H9 (cell line): ENCODE measurements at regions not wholly inside any gene's neighbourhood (a gene's known extent, or its start where the extent isn't known, plus 50 kb on each side); places are given as distances from the start of the nearest gene placed in this dataset.

Experiments used
- DNase-seq: peaks from one replicate; pipeline ENCODE4 v3.0.0-alpha.2; 2017
- H2AFZ ChIP-seq: one replicate; pipeline ENCODE4 v1.6.1; 2013; ENCODE audit warnings: mild to moderate bottlenecking, low read length, control low read depth, moderate library complexity
- H2AK5ac ChIP-seq: 2 replicates; pipeline ENCODE4 v1.6.1; 2013; ENCODE audit warnings: low read length, control low read depth, mixed read lengths; ENCODE audit not compliant: insufficient read length
- H2BK120ac ChIP-seq: one replicate; pipeline ENCODE4 v1.6.1; 2013; ENCODE audit warnings: low read depth, mild to moderate bottlenecking, low read length, control low read depth, inconsistent platforms; ENCODE audit not compliant: poor library complexity, severe bottlenecking
- H2BK12ac ChIP-seq: 2 replicates; pipeline ENCODE4 v1.6.1; 2013; ENCODE audit warnings: low read length, control low read depth, mixed read lengths, low read depth; ENCODE audit not compliant: insufficient read length
- H2BK15ac ChIP-seq: 2 replicates; pipeline ENCODE4 v1.6.1; 2013; ENCODE audit warnings: low read depth, low read length, control low read depth
- H2BK20ac ChIP-seq: one replicate; pipeline ENCODE4 v1.6.1; 2013; ENCODE audit warnings: low read depth, mild to moderate bottlenecking, low read length, control low read depth, inconsistent platforms; ENCODE audit not compliant: poor library complexity, severe bottlenecking
- H2BK5ac ChIP-seq: 2 replicates; pipeline ENCODE4 v1.6.1; 2013; ENCODE audit warnings: low read length, control low read depth, mixed read lengths; ENCODE audit not compliant: insufficient read length
- H3K14ac ChIP-seq: 2 replicates; pipeline ENCODE4 v1.6.1; 2013; ENCODE audit warnings: low read length, control low read depth; ENCODE audit not compliant: insufficient read depth
- H3K18ac ChIP-seq: 2 replicates; pipeline ENCODE4 v1.6.1; 2013; ENCODE audit warnings: low read depth, mild to moderate bottlenecking, mixed read lengths, low read length, control low read depth; ENCODE audit not compliant: insufficient read length
- H3K23ac ChIP-seq: 2 replicates; pipeline ENCODE4 v1.6.1; 2013; ENCODE audit warnings: low read length, control low read depth, mixed read lengths, low read depth; ENCODE audit not compliant: insufficient read length
- H3K23me2 ChIP-seq: 2 replicates; pipeline ENCODE4 v1.6.1; 2013; ENCODE audit warnings: low read depth, mild to moderate bottlenecking, mixed read lengths, low read length, control low read depth; ENCODE audit not compliant: insufficient read length, poor library complexity, severe bottlenecking
- H3K27ac ChIP-seq: 2 replicates; pipeline ENCODE4 v1.5.1; 2013; ENCODE audit warnings: low read length, control low read depth, mixed read lengths, low read depth; ENCODE audit not compliant: insufficient read length
- H3K27me3 ChIP-seq: 2 replicates; pipeline ENCODE4 v1.6.1; 2013; ENCODE audit warnings: low read length, control low read depth, inconsistent platforms; ENCODE audit not compliant: insufficient read depth
- H3K4ac ChIP-seq: 2 replicates; pipeline ENCODE4 v1.6.1; 2013; ENCODE audit warnings: low read depth, mild to moderate bottlenecking, control low read depth, inconsistent platforms, low read length, moderate library complexity
- H3K4me1 ChIP-seq: 2 replicates; pipeline ENCODE4 v1.6.1; 2013; ENCODE audit warnings: low read length, control low read depth, inconsistent platforms; ENCODE audit not compliant: insufficient read depth
- H3K4me2 ChIP-seq: 2 replicates; pipeline ENCODE4 v1.6.1; 2013; ENCODE audit warnings: low read length, control low read depth, mixed read lengths; ENCODE audit not compliant: insufficient read length, insufficient read depth
- H3K56ac ChIP-seq: 2 replicates; pipeline ENCODE4 v1.6.1; 2013; ENCODE audit warnings: low read depth, mild to moderate bottlenecking, mixed read lengths, low read length, control low read depth; ENCODE audit not compliant: insufficient read length
- H3K79me1 ChIP-seq: 2 replicates; pipeline ENCODE4 v1.6.1; 2013; ENCODE audit warnings: low read depth, mild to moderate bottlenecking, moderate library complexity, low read length, control low read depth, inconsistent platforms; ENCODE audit not compliant: insufficient read depth, poor library complexity, severe bottlenecking
- H3K79me2 ChIP-seq: 2 replicates; pipeline ENCODE4 v1.6.1; 2013; ENCODE audit warnings: low read length, control low read depth, inconsistent platforms; ENCODE audit not compliant: insufficient read depth
- H3K9ac ChIP-seq: 2 replicates; pipeline ENCODE4 v1.6.1; 2013; ENCODE audit warnings: low read length, control low read depth, mixed read lengths; ENCODE audit not compliant: insufficient read length; ENCODE audit errors: extremely low read depth
- H3K9me3 ChIP-seq: one replicate; pipeline ENCODE4 v1.6.1; 2013; ENCODE audit warnings: low read depth, low read length, inconsistent platforms; ENCODE audit not compliant: control insufficient read depth
- H3T11ph ChIP-seq: one replicate; pipeline ENCODE4 v1.6.1; 2013; ENCODE audit warnings: mild to moderate bottlenecking, low read length, control low read depth, inconsistent platforms
- H4K20me1 ChIP-seq: one replicate; pipeline ENCODE4 v1.6.1; 2013; ENCODE audit not compliant: control insufficient read depth, insufficient read length, insufficient read depth
- H4K5ac ChIP-seq: 2 replicates; pipeline ENCODE4 v1.6.1; 2013; ENCODE audit warnings: low read depth, mild to moderate bottlenecking, mixed read lengths, low read length, control low read depth; ENCODE audit not compliant: insufficient read length
- H4K8ac ChIP-seq: replicated peaks from 2 replicates; pipeline ENCODE4 v1.6.1; 2013; ENCODE audit warnings: low read length, control low read depth, mixed read lengths, low read depth; ENCODE audit not compliant: insufficient read length
- H4K91ac ChIP-seq: 2 replicates; pipeline ENCODE4 v1.6.1; 2013; ENCODE audit warnings: low read depth, mild to moderate bottlenecking, moderate library complexity, mixed read lengths, low read length, control low read depth; ENCODE audit not compliant: insufficient read length
- H3K27ac Mint-ChIP-seq, 3 experiments: 2 replicates in 2 of 3; 3 replicates in 1 of 3; pipeline ENCODE4 v1.8.0; 2020 to 2021; ENCODE audit warnings: mixed read lengths in 3 of 3, mild to moderate bottlenecking in 1 of 3, moderate library complexity in 1 of 3
- H3K27me3 Mint-ChIP-seq: 2 replicates; pipeline ENCODE4 v1.8.0; 2021; ENCODE audit warnings: low read depth, mild to moderate bottlenecking, moderate library complexity, mixed read lengths
- H3K36me3 Mint-ChIP-seq, 3 experiments: 2 replicates in 2 of 3; 3 replicates in 1 of 3; pipeline ENCODE4 v1.8.0; 2020 to 2021; ENCODE audit warnings: low read depth in 3 of 3, mixed read lengths in 3 of 3; ENCODE audit not compliant: insufficient read depth in 1 of 3
- H3K4me1 Mint-ChIP-seq, 2 experiments: 2 replicates each; pipeline ENCODE4 v1.8.0; 2020; ENCODE audit warnings: mixed read lengths in 2 of 2
- H3K4me3 Mint-ChIP-seq, 2 experiments: 2 replicates in 1 of 2; 3 replicates in 1 of 2; pipeline ENCODE4 v1.8.0; 2020 to 2021; ENCODE audit warnings: mild to moderate bottlenecking in 2 of 2, mixed read lengths in 2 of 2, moderate library complexity in 1 of 2
- H3K9me3 Mint-ChIP-seq, 2 experiments: 2 replicates in 1 of 2; 3 replicates in 1 of 2; pipeline ENCODE4 v1.8.0; 2020; ENCODE audit warnings: mild to moderate bottlenecking in 2 of 2, mixed read lengths in 2 of 2, moderate library complexity in 1 of 2
- WGBS: extraction: QIAGEN DNeasy Blood & Tissue Kit; methylation state at CpG from one replicate; pipeline ENCODE4 v1.1.7; 2013; ENCODE audit warnings: missing lambda C conversion rate, low lambda C conversion rate, mixed read lengths; ENCODE audit not compliant: insufficient read length; ENCODE audit errors: extremely low coverage; 5-methylcytosine and 5-hydroxymethylcytosine counted together
- TF ChIP-seq, protein P1 (sequence below): fragments of 200-600 bp; sonication (generic); conservative IDR thresholded peaks from 3 replicates; pipeline ENCODE4 v1.8.0; 2021; ENCODE audit warnings: antibody characterized with exemption, mild to moderate bottlenecking

DNA sequence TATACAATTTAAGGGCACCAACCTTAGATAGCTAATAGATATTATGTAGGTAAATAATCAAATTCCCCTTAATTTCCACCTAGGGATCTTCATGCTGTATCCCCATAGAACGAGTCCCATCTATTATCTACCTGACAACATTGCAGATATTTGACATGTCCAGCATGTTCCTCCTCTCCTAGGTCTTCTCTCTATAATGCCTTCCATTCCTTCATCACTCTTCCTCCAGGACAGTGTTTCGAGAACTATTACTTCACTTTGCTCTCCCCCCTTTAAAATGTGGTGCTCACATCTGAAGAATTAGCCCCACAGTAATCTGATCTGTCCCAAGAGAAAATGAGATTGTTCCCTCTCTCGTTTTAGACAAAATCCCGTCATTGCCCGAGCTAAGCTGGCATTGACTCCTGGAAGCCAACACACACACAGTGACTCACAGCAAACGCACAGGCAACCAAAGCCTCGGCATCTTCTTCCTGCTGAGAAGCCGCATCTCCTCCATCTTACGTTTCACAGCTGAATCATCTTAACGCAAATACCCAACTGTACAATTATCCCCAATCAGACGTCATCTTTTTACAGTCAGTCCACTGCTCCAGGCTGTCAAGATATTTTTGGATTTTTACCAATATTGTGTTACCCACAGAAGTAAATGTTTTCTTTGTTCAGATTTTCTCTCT is 162.9 kb upstream of the AGAP1 start:
- H3K79me1 ChIP-seq = no peaks in the 10 kb centered on the region
- H2AK5ac ChIP-seq = no peak overlapping the region
- TF ChIP-seq, protein P1, sequence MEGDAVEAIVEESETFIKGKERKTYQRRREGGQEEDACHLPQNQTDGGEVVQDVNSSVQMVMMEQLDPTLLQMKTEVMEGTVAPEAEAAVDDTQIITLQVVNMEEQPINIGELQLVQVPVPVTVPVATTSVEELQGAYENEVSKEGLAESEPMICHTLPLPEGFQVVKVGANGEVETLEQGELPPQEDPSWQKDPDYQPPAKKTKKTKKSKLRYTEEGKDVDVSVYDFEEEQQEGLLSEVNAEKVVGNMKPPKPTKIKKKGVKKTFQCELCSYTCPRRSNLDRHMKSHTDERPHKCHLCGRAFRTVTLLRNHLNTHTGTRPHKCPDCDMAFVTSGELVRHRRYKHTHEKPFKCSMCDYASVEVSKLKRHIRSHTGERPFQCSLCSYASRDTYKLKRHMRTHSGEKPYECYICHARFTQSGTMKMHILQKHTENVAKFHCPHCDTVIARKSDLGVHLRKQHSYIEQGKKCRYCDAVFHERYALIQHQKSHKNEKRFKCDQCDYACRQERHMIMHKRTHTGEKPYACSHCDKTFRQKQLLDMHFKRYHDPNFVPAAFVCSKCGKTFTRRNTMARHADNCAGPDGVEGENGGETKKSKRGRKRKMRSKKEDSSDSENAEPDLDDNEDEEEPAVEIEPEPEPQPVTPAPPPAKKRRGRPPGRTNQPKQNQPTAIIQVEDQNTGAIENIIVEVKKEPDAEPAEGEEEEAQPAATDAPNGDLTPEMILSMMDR = no peak
- H3K27ac Mint-ChIP-seq = no peak overlapping the region
- no peak overlapping the region for H3K56ac ChIP-seq
- H3K4me1 ChIP-seq = no peaks in the 10 kb centered on the region
- no peak overlapping the region for H2BK120ac ChIP-seq
- H3K14ac ChIP-seq = no peak overlapping the region
- H2BK20ac ChIP-seq = no peak overlapping the region
- H2BK5ac ChIP-seq = no peak overlapping the region
- H2BK12ac ChIP-seq = no peak overlapping the region
- no peak overlapping the region for H4K91ac ChIP-seq
- H3T11ph ChIP-seq = no peak overlapping the region
- no peak overlapping the region for H2BK15ac ChIP-seq
- DNase-seq = no peak
- H3K4me2 ChIP-seq = no peak overlapping the region
- no peaks in the 10 kb centered on the region for H3K9me3 ChIP-seq
- H4K20me1 ChIP-seq = no peaks in the 10 kb centered on the region
- peaks cover 0 to under 1% of the 10 kb centered on the region in 2 experiments; a peak in 1 of 4 replicates for H3K4me1 Mint-ChIP-seq
- H3K9ac ChIP-seq = no peak overlapping the region
- no peak overlapping the region for H3K23ac ChIP-seq
- H3K27me3 ChIP-seq = no peaks in the 10 kb centered on the region
- no peaks in the 10 kb centered on the region for H3K79me2 ChIP-seq
- WGBS = no CpG with 5 or more reads among the region's 11 CpGs
- H3K4ac ChIP-seq = no peak overlapping the region
- no peak overlapping the region for H3K27ac ChIP-seq
- peaks cover 11% of the 10 kb centered on the region for H3K27me3 Mint-ChIP-seq
- no peak overlapping the region for H3K18ac ChIP-seq
- peaks cover 0 to 4% of the 10 kb centered on the region in 2 experiments; a peak in 1 of 5 replicates for H3K9me3 Mint-ChIP-seq
- no peak overlapping the region for H4K8ac ChIP-seq
- H2AFZ ChIP-seq = no peak overlapping the region
- H3K4me3 Mint-ChIP-seq = no peak overlapping the region
- no peaks in the 10 kb centered on the region for H3K23me2 ChIP-seq
- H4K5ac ChIP-seq = no peak overlapping the region
- no peaks in the 10 kb centered on the region for H3K36me3 Mint-ChIP-seq
